BJ (cell line): ENCODE measurements at regions not wholly inside any gene's neighbourhood (a gene's known extent, or its start where the extent isn't known, plus 50 kb on each side); places are given as distances from the start of the nearest gene placed in this dataset.

ENCODE experiments used
- CTCF ChIA-PET: fragments of 350-600 bp; formaldehyde crosslinking; extraction: SDS; loops from one replicate; lab custom pipeline; 2021; ENCODE audit warnings: antibody characterized with exemption, inconsistent platforms; lab: Yijun Ruan, JAX
- POLR2A ChIA-PET: fragments of 300-600 bp; sonication (Branson Sonifier 250); formaldehyde crosslinking; extraction: SDS; loops from one replicate; lab custom pipeline; 2021; ENCODE audit warnings: antibody characterized with exemption; lab: Charles Lee
- DNase-seq: peaks from one replicate; pipeline ENCODE4 v3.0.0-alpha.2; 2011; ENCODE audit warnings: low read depth
- H3K27me3 ChIP-seq: 2 replicates; pipeline ENCODE4 v1.6.0; 2011; ENCODE audit warnings: low read length; ENCODE audit not compliant: control insufficient read depth, insufficient read depth
- H3K36me3 ChIP-seq: 2 replicates; pipeline ENCODE4 v1.5.1; 2011; ENCODE audit warnings: low read length; ENCODE audit not compliant: control insufficient read depth, insufficient read depth
- H3K4me3 ChIP-seq: 2 replicates; pipeline ENCODE4 v1.5.1; 2011; ENCODE audit warnings: low read depth, mild to moderate bottlenecking, control low read depth, low read length
- CTCF ChIP-seq: IDR thresholded peaks from 2 replicates; pipeline ENCODE4 v1.5.1; 2011; ENCODE audit warnings: low read depth, mild to moderate bottlenecking, control low read depth, inconsistent platforms, low read length, moderate library complexity; ENCODE audit not compliant: insufficient read depth

DNA sequence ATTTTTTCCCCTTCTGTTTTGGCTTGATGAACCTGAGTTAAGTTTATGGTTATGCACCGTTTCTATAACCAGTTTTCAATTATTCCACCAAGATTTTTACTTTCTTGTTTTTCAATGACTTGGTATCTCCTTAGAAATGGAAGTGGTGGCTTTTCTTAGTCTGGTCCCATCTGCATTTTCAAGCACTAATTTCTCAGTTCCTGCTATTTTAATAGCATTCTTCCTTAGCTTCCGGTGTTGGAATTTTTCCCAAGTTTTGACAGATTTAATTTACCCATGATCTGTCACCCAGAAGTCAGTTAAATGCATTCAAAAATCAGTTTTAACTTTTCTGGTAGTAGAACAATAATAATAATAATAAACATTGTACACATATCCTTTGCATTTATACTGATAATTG lies 184.6 kb upstream of the OLFM3 start:
- CTCF ChIA-PET, result no interaction called here

DNA sequence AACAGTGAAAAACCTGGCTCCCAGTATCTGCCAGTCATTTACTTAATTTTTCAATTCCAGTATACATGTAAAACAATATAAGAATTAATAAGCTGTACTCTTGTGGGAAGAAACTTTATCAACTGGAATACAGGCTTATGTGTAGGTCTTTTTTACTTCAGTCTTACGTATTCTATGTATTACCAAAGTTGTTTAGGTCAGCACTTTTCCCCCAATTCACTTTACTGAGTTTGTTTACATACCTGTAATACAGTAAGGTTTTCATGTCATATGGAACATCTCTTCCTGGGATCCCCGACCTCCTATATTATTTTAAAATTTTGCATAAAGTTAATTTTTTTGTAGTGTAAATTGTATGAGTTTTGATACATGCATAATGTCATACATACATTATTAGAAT lies 181.8 kb upstream of the OLFM3 start:
- no peak for DNase-seq

More for the DNA sequence above, 184.6 kb upstream of the OLFM3 start:
- POLR2A ChIA-PET, result no interaction called here
- Histone ChIP-seq H3K27me3 (no peaks in the 10 kb centered on the region), H3K4me3 (no peak overlapping the region), H3K36me3 (no peaks in the 10 kb centered on the region)
- no peak for DNase-seq
- no peak for TF ChIP-seq CTCF

DNA sequence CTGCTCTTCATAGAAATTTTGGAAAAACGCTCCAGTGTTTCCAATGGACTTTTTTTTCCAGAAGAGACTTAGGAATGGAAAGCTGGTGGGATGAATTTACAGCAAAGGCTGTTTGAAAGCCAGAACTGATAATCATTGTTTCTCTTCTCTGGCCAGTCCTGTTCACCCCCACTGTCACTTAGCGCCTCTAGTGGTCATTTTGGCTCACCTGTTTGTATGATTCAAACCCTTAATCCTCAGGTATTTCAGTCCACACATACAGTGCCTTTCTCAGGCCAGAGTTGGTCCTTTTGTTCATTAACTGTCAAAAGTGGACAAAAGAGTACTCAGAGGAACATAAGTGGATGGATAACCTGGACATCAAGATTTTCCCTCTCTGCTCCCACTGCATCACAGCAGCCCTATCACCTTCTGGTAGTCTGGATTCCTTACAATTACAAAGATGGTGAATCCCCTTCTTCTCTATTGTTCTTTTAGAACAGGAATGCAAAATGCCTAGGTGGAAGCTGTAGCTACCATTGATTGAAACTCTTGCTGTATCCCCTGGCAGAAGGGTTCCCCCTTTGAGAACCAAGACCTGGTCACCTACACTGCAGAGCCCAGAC lies 177.6 kb upstream of the OLFM3 start:
- POLR2A ChIA-PET, result no interaction called here
- CTCF ChIA-PET, result no interaction called here
- H3K36me3 ChIP-seq, result no peaks in the 10 kb centered on the region

More for the DNA sequence above, 181.8 kb upstream of the OLFM3 start:
- no peaks in the 10 kb centered on the region for H3K27me3 ChIP-seq
- no peak for TF ChIP-seq CTCF
- H3K4me3 ChIP-seq, result no peak overlapping the region
- H3K36me3 ChIP-seq, result no peaks in the 10 kb centered on the region
- CTCF ChIA-PET, result interaction anchor here (0.7 kb wide), 1 partner anchor 13 kb away, joined by 4 read pairs; no protein-coding TSS in a partner anchor
- POLR2A ChIA-PET, result no interaction called here

GRCh38 chr1:102172200-102172599 lies 175.5 kb upstream of the OLFM3 start:
- TF ChIP-seq CTCF, result no peak
- POLR2A ChIA-PET, result no interaction called here
- H3K36me3 ChIP-seq, result no peaks in the 10 kb centered on the region
- CTCF ChIA-PET, result no interaction called here
- H3K4me3 ChIP-seq, result no peak overlapping the region
- DNase-seq, result no peak
- H3K27me3 ChIP-seq, result no peaks in the 10 kb centered on the region

More for the DNA sequence above, 177.6 kb upstream of the OLFM3 start:
- Histone ChIP-seq H3K4me3 (no peak overlapping the region), H3K27me3 (no peaks in the 10 kb centered on the region)
- no peak for DNase-seq
- TF ChIP-seq CTCF, result no peak

DNA sequence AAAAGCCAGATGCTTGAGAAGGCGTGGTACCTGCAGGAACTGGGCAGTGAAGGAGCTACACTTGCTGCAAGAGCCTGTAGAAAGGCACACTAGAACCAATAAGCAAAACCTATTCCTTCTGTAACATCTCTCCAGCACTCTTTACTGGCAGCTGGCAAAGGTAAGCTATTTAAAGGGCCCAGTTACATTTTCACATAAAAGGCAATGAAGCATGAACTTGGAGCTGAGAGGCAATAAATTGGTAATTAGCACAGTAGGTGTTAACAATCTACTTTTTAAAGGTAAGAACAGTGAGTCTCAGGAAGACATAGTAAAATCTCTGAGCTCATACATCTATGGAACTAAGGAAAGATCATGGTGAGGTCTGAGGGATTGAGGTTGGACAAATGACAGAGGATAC lies 167.1 kb upstream of the OLFM3 start:
- H3K4me3 ChIP-seq, result no peak overlapping the region
- CTCF ChIA-PET, result no interaction called here
- no peak for DNase-seq
- no peaks in the 10 kb centered on the region for H3K36me3 ChIP-seq
- no peaks in the 10 kb centered on the region for H3K27me3 ChIP-seq
- TF ChIP-seq CTCF, result no peak
- POLR2A ChIA-PET, result no interaction called here
